ENCODE measurements at regions not wholly inside any gene's neighbourhood (a gene's known extent, or its start where the extent isn't known, plus 50 kb on each side); places are given as distances from the start of the nearest gene placed in this dataset.
"Not testable (repeated sequence)": the region's sequence is repeated elsewhere in the genome, so short reads cannot be mapped to it uniquely, and the experiment has no call there.

GRCh38 chr4:179112441-179113170, 1670.4 kb upstream of the AGA start:
- DNase-seq (ENCODE audit: low spot score), result no peak

DNA sequence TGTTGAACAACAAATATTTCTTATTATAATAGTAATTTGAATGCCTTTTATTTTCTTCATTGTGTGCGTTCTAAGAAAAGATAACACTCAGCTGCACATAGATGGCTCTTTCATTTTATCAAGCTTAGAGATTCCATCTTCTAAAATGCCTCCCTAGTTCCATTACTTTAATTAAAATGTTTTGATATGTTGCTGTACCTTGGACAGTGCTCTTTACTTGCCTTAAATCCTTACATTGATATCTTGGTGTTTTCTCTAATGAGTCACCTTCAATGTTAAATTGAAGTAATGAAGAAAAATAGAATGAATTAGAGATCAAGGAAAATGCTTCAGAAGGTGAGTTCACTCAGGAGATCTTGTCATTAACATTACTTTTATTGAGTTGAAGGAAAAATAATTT, 1672.4 kb upstream of the AGA start:
- DNase-seq (ENCODE audit: low spot score), result no peak

GRCh38 chr4:179116011-179116410, 1673.8 kb upstream of the AGA start:
- no peak for DNase-seq (ENCODE audit: low spot score)

DNA sequence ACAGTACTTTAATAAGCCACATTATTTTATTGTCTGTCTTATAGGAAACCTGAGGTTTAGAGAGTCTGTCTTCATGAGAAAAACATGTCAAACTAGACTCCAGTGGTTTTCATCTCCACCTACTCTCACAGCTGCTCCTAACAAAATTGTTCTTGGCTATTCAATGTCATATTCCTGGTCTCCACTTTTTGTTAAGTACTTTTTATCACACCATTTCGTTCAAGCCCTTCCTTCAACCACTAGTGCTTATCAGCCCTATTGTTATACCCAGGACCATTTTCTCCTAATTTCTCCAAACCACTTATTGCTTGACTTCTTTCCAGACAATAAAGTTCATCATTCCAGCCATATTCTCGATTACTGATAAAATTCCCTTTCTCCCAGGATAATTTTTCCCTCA, 1674.3 kb upstream of the AGA start:
- DNase-seq (ENCODE audit: low spot score), result no peak

DNA sequence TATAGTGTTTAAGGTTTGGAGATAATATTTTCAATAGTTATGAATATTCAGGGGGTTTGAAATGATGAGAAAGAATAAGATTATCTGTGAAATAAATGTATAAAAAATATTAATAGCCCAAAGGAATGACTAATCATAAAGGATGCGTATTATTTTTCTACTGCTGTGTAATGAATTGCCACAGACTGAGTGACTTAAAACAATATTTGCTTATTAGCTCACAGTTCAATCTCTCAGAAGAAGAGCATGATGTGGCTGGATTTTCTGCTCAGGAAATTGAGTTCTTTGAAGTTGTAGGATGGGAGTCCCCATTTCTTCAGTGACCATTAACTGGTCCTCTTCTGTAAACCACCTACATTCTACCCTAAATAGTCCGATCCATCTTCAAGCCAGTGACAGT, 1680.8 kb upstream of the AGA start:
- no peak for DNase-seq (ENCODE audit: low spot score)

DNA sequence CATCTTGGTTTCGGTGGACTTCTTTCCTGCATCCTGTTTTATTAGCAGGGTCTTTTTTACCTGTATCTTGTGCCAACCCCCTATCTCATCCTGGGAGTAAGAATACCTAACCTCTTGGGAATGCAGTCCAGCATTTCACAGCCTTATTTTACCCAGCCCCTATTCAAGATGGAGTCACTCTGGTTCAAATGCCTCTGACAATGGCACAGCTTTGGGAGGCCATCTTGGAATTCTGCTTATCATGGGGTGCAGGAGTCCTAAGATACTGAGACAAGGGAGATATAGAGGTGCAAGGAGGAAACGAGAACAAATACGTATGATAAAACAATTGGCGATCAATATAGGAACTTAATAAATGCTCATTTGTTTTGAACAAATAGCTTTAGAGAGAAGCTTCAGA, 1682.2 kb upstream of the AGA start:
- DNase-seq (ENCODE audit: low spot score), result no peak

DNA sequence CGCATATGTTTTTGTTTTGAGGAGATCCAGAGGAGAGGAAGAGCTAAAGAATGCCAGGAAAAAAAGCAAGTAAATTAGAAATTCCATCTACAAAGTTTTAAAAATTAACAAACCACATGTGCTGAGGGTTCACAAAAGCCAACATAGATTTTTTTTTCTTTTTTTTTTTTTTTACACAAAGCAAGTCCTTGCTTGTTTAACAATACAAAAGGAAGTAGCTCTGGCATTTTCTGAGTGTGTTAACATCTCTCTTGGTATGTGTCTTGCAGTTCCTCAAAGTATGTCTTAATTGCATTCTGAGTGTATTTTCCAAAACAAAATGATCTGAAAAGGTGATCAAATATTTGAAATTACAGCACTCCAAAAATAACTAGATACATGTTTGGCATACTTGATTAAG, 1682.7 kb upstream of the AGA start:
- DNase-seq (ENCODE audit: low spot score), result no peak

DNA sequence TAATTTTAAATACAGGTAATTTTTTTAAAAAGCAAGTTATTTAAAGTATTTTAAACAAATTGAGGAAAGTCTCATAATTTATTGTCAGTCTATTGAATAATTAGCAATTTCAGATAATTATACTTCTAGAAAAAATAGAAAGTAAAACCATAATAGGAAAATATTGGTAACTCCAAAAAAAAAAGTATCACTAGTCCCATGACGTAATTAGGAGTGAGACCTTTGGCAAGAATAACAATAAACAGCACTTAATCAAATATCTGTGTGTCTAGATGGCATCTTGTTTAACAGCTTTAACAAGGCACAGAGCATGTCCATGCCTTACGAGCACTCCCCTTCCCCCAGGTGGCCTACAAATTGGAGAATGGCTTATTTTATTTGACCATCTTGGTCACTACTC, 1683.6 kb upstream of the AGA start:
- peak; percentile 6 for DNase-seq (ENCODE audit: low spot score)

- DNase-seq (ENCODE audit: low spot score), result no peak
Observed at GRCh38 chr4:179128299-179128698, 1686.1 kb upstream of the AGA start.

DNA sequence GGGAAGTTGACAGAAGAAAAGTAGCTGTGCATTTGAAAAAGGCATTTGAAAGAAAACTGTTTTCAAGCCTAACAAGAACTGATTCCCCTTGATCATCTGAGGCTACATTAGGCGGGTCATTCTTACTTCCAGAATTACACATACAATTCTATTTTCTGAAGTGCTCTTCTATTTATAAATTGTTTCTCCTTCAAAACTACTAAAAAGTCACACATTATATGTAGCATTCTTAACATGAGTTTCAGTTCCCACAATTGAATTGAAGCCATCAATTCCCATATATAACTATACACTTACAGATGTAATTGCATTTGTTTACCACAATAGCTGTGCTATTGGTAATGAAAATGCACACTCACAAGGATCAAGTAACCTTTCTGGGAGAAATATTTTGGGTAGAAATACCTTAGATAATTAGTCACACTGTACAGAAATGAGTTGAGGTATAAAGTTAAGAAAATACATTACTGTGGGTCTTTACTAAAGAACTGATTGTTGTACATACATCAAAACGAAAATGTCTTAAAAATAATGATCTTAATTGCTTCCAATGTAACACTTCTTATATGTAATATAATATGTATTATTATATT, 1688.0 kb upstream of the AGA start:
- DNase-seq (ENCODE audit: low spot score), result no peak

GRCh38 chr4:179145746-179146525, 1703.7 kb upstream of the AGA start:
- DNase-seq (ENCODE audit: low spot score), result no peak

DNA sequence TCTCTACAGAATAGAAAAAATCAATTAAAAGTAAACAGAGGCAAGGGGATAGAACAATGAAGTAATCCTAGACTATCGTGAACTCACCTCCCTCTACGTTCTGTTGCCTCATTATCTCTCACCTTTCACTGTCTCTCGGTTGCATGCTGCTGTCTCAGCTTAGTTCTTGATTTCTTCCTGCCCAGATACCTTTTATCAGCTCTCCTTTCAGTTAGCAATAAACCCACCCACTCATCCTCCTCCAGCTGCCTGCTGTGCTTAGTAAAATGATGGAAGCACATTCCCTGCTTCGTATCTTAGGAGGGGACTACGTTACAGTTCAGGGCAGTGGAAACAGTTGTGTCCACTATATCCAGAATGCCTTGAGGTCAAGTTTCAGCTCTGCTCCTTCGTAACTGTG, 1709.5 kb upstream of the AGA start:
- no peak for DNase-seq (ENCODE audit: low spot score)

DNA sequence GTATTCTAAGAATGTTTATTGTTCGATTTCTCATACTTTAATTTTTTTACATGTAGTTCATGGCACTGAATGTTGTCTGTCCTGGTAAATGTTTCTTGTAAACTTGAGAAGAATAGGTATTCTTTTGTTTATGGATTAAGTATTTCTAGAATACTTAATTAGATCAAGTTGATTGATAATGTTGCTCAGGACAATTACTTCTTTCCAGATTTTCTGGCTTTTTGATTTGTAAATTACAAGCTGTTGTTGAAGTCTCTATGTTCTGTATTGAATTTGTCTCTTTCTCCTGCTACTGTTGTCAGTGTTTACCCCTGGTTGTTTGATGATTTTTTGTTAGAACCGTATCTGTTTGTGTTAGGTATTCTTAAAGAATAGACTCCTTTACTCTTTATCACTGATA, 1720.9 kb upstream of the AGA start:
- no peak for DNase-seq (ENCODE audit: low spot score)

DNA sequence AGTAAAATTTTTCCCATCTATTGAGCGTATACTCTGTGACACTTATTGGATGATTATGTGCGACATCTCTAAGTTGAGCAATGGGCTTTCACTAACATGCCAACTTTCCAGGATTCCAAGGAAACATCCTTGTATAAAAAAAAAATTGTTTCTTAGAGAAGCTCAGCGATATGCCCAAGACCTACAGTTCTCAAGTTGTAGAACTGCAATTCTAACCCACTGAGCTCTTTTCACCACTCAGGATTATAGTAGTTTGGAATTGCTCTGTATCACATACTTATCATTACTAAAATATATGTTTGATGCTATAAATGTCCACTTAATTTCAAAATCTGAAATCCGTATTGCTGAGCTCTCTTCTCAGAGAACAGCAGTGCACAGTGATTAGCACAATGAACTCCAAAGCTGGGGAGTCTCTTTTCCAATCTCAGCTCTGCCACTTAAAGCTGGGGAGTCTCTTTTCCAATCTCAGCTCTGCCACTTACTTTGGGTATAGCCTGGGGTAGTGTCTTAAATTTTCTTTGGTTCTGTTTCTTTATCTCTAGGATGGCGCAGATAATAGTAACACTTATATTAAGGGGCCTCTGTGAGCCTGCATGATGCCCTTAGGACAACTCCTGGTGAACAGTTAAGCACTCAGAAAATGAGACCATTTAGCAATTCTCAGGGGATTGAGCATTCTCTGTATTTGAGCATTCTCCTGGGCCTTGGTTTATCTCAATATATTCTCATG, 1722.2 kb upstream of the AGA start:
- DNase-seq (ENCODE audit: low spot score), result no peak

DNA sequence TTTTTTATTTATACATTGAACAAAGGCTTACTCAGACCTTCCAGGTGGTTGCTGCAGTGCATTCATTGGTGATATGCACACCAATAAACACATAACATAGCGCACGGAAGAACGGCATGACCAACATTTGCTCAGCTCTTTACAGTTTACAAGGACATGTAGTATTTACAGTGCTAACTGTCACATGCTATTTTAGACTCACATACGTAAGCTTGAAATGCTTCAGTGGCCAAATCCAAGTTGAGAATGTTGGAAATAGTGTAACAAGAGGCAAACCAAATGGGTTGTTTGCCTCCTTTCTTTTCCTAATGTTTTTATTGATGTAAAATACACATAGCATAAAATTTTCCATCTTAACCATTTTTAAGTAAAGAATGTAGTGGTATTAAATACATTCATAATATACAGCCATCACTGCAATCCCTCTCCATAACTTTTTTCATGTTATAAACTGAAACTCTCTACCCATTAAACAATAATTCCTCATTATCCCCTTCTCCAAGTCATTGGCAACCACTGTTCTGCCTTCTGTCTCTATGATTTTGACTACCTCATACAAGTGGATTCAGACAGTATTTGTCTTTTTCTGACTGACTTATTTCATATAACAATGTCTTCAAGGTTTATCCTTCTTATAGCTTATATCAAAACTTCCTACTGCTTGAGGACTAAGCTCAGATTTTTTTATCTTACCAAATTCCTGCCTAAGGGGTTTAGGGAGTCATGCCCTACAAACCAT, 1722.9 kb upstream of the AGA start:
- DNase-seq (ENCODE audit: low spot score), result no peak

- DNase-seq (ENCODE audit: low spot score), result no peak
Observed at GRCh38 chr4:179165862-179166261, 1723.6 kb upstream of the AGA start.

DNA sequence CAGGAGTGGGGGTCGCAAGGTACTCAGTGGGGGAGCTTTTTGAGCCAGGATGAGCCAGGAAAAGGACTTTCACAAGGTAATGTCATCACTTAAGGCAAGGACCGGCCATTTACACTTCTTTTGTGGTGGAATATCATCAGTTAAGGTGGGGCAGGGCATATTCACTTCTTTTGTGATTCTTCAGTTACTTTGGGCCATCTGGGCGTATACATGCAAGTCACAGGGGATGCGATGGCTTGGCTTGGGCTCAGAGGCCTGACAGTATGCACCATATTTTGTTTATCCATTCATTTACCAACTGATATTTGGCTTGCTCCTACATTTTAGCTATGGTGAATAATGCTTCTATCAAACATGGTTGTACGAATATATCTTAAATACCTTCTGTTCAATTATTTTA, 1728.1 kb upstream of the AGA start:
- not testable (repeated sequence) for DNase-seq (ENCODE audit: low spot score)

- DNase-seq (ENCODE audit: low spot score), result no peak
Observed at GRCh38 chr4:179182741-179183140, 1740.5 kb upstream of the AGA start.

DNA sequence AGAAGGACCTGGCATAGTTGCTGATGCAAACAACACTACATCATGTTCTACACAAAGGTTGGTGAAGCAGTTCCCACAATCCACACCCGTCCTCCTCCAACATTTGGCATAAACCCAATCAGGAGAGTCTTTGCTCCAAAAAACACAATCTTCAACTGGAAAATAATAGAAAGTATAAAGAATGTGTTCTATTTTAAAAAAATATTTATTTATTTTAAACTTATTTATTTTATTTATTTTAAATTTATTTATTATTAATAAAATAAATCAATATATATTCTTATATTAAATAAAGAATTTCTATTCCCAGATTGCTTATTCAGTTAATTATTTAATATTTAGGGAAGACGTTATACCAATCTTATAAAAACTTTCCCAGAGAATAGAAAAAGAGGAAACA, 1753.7 kb upstream of the AGA start:
- no peak for DNase-seq (ENCODE audit: low spot score)

DNA sequence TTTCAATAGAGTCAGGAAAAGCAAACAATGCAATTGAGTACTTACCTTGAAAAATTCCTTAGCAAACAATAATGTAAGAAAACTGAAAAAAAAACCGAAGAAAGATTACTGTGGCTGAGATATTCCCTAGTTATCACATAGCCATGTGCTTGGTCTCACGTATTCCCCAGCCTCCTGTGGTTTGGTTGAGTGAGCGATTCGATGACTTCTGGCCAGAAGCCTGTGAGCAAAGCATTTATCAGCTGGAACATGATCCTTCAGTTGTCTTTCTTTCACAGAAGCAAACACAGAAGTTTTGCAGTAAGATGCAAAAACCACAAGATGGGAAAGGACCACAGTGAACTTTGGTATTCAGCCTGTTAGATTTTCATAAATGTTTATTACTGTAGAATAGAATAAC, 1754.3 kb upstream of the AGA start:
- DNase-seq (ENCODE audit: low spot score), result no peak

- no peak for DNase-seq (ENCODE audit: low spot score)
Observed at GRCh38 chr4:179200681-179201080, 1758.4 kb upstream of the AGA start.

DNA sequence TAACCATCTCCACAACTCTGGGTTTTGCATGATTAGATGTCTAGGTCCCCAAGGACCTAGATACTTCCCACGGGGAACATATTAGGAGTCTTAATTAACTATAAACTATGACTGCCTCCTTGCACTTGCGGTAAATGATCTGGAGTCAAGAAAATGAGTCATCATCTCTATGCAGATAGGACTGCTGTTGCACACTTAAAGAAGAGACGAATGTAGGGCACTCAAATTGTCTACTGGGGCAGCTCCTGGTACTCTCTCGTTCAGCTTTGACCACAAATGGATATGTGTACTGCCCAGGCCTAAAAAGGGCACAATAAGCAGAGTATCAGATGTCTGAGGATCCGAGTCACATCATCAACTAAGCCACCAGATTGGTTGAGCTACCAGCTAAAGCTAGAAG, 1783.4 kb upstream of the AGA start:
- no peak for DNase-seq (ENCODE audit: low spot score)
